ENCODE measurements at regions not wholly inside any gene's neighbourhood (a gene's known extent, or its start where the extent isn't known, plus 50 kb on each side); places are given as distances from the start of the nearest gene placed in this dataset.

DNA sequence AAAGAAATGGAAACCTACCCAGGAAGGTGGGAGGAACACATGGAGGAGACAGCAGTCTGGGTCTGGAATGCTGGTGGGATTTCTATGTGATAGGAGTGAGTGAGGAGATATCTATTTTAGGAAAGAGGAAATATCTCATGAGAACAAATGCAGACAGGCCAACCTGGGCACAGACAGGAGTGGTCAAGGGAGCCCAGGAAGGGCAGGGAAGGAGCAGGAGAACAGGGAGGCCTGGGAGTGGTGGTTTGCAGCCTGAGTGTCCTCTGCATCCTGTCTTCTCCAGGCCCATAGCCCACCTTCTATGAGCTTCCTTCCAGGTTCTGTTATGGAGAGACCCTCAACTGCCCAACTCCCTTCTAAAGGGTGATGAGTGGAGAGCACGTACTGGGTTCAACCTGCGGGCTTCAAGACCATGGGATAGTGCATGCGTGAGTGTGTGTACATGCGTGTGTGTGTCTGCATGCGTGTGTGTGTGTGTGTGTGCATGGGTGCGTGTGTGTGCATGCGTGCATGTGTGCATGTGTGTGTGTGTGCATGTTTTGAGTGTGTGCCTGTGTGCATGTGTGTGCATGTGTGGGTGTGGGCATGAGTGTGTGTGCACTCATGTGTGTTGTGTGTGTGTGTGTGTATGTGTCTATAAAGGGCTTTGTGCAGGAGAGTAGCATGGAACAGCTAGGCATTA lies 200.1 kb downstream of the CXCL12 start:
- H3K9me3 ChIP-seq (ENCODE audit: control insufficient read depth, insufficient read depth, low read length) = no peaks in the 10 kb centered on the region
- H3K36me3 ChIP-seq (ENCODE audit: insufficient read depth, low read length) = no peaks in the 10 kb centered on the region
- peaks cover 4% of the 10 kb centered on the region; the same call in 1 of the 2 replicates for H3K4me1 ChIP-seq (ENCODE audit: insufficient read depth, low read length)
- no peak overlapping the region for H3K9ac ChIP-seq (ENCODE audit: low read depth, low read length)

DNA sequence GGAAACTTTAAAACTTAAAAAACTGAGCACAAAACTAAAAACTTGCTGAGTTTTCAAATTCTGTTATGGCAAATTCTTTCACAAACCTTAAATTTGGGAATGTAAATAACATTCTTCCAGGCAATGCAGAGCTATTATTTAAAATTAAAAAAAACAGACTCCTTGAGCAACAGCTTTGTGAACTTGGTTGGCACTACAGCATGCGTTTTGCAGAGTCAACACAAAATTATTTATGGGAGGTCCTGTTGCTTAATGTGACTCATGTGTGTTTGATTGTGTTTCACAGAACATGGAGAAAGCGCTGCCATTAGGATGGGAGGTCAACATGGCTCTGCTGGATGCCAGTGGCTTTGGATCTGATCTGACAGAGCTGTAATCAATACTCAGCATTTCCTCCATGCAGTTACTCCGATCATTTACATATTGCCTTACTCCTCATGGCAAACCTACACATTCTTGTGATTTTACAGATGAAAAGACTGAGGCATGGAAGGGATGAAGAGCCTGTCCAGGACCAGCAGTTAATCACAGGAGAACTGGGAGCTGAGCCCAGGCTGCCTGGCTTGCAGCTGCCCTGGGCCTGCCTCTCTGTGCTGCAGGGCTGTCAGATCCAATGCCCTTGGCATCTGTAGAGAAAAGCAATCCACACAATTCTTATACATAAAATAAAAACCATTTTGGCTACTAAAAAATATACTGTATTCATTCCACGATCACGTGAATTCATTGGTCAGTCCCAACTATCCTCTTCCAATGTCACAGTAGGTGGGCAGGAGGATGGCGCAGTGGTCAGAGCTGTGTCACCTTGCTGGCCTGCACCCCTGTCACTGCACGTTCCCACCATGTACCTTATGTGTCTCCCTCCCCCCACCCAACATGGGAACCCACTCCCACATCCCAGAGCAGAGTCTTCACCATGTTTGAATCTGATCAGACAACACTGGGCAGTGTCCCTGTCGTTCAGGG lies 200.9 kb downstream of the CXCL12 start:
- no peaks in the 10 kb centered on the region for H3K9me3 ChIP-seq (ENCODE audit: control insufficient read depth, insufficient read depth, low read length)
- H3K36me3 ChIP-seq (ENCODE audit: insufficient read depth, low read length) = no peaks in the 10 kb centered on the region
- H3K9ac ChIP-seq (ENCODE audit: low read depth, low read length) = no peak overlapping the region
- H3K4me1 ChIP-seq (ENCODE audit: insufficient read depth, low read length) = peaks cover 4% of the 10 kb centered on the region; the same call in 1 of the 2 replicates

DNA sequence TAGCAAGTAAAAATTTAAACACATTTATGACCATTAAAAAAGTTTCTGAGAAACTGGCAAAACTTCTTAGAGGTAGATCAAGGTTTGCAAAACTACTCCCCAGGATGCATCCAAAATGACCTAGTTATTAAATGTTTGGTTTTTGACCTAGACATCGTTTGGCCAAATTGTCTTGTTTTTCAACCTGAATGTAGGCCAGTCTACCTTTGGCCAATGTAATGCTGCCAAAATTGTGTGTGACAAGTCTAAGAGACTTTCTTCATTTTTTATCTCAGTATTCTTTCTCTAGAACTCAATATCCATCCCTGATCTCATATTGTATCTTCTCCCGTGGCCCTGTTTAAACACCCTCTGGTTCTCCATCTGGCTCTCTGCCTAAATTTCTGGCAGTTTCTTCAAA lies 202.0 kb downstream of the CXCL12 start:
- Histone ChIP-seq H3K36me3 (ENCODE audit: insufficient read depth, low read length) (no peaks in the 10 kb centered on the region), H3K9ac (ENCODE audit: low read depth, low read length) (no peak overlapping the region), H3K4me1 (ENCODE audit: insufficient read depth, low read length) (peaks cover 4% of the 10 kb centered on the region; the same call in 1 of the 2 replicates), H3K9me3 (ENCODE audit: control insufficient read depth, insufficient read depth, low read length) (no peaks in the 10 kb centered on the region)

DNA sequence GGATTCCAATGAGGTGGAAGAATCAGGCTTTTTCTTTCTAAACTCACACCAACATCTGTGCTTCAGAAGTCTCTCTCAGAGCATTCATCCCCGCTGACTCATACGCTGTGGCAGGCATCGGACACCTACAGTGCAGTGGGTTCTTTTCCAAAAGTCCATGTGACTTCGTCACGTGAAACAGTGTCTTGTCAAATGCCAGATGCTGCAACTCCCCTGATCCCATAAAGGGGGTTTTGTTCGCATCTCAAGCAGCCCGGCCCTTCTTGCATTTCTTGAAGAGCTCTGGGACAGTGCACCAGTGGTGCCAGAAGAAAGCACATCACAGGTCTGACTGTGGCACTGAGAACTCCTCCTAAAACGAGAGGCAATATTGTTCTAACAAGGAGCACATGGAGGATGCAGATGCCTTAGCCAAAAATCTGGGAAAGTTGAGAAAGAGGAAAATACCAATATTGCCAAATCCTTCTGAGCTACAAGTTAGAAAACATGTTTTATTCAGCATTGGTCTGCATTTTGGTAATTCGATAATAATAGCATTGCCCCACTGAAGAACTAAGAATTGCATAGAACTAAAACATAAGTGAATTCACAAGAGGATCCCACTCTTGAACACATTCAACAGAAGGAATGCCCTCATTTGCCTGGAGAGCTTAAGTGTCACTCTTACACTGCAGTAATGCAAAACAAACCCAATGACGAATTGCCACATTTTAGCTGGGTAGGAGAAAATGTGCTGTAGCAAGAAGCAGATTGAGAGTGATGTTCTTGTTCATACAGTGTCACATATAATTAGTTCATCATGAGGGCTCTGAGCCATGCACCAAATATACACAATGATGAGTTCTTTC lies 204.4 kb downstream of the CXCL12 start:
- H3K9ac ChIP-seq (ENCODE audit: low read depth, low read length) = no peak overlapping the region
- H3K4me1 ChIP-seq (ENCODE audit: insufficient read depth, low read length) = peaks cover 4% of the 10 kb centered on the region; the same call in 1 of the 2 replicates
- H3K9me3 ChIP-seq (ENCODE audit: control insufficient read depth, insufficient read depth, low read length) = no peaks in the 10 kb centered on the region
- no peaks in the 10 kb centered on the region for H3K36me3 ChIP-seq (ENCODE audit: insufficient read depth, low read length)

- no peaks in the 10 kb centered on the region for H3K9me3 ChIP-seq (ENCODE audit: control insufficient read depth, insufficient read depth, low read length)
- H3K4me1 ChIP-seq (ENCODE audit: insufficient read depth, low read length) = peaks cover 4% of the 10 kb centered on the region; the same call in 1 of the 2 replicates
Observed at GRCh38 chr10:44178856-44179255, 206.0 kb downstream of the CXCL12 start.

DNA sequence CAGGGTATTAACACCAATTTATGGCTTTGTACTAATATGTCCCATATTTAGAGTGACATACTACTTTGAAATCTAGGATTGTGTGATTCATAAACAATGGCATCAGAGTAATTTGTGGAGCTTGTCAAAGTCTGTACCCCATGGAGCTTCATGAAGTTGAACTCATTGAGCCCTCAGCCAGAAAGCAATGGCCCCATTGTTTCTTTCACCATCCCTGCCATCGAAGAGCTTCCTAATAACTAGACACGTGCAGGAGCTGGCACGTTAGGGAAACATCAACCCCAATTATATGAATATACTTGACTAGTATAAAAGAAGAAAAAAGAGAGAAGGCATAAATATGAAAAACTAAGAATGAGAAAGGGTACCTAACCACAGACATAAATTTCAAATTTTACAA lies 206.6 kb downstream of the CXCL12 start:
- Histone ChIP-seq H3K9me3 (ENCODE audit: control insufficient read depth, insufficient read depth, low read length) (no peaks in the 10 kb centered on the region), H3K36me3 (ENCODE audit: insufficient read depth, low read length) (no peaks in the 10 kb centered on the region), H3K9ac (ENCODE audit: low read depth, low read length) (no peak overlapping the region), H3K4me1 (ENCODE audit: insufficient read depth, low read length) (peaks cover 4% of the 10 kb centered on the region; the same call in 1 of the 2 replicates)

More at GRCh38 chr10:44178856-44179255, 206.0 kb downstream of the CXCL12 start:
- H3K9ac ChIP-seq (ENCODE audit: low read depth, low read length) = no peak overlapping the region
- no peaks in the 10 kb centered on the region for H3K36me3 ChIP-seq (ENCODE audit: insufficient read depth, low read length)

DNA sequence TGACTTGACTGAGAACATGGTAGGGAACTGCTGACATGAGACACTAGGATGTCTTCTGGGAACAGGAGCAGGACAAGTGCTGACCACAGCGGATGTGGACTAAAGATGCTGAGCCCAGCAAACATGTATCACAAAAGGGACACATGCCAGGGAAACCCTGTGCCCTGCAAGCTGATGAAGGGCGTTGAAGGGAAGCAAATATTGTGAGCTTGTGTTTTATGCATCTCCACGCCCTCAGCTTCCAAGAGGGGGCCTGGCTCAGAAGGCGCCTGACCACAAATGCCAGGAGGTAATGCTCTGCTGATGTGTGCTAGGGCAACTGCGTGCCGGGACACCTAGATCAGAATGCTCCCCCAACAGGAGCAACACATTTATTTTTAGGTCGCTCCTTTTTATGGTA lies 207.3 kb downstream of the CXCL12 start:
- H3K4me1 ChIP-seq (ENCODE audit: insufficient read depth, low read length) = peaks cover 4% of the 10 kb centered on the region; the same call in 1 of the 2 replicates
- no peaks in the 10 kb centered on the region for H3K36me3 ChIP-seq (ENCODE audit: insufficient read depth, low read length)
- H3K9ac ChIP-seq (ENCODE audit: low read depth, low read length) = no peak overlapping the region
- H3K9me3 ChIP-seq (ENCODE audit: control insufficient read depth, insufficient read depth, low read length) = no peaks in the 10 kb centered on the region

GRCh38 chr10:44176311-44176710 lies 208.6 kb downstream of the CXCL12 start:
- H3K36me3 ChIP-seq (ENCODE audit: insufficient read depth, low read length) = no peaks in the 10 kb centered on the region
- no peaks in the 10 kb centered on the region for H3K9me3 ChIP-seq (ENCODE audit: control insufficient read depth, insufficient read depth, low read length)
- H3K4me1 ChIP-seq (ENCODE audit: insufficient read depth, low read length) = peaks cover 4% of the 10 kb centered on the region; the same call in 1 of the 2 replicates
- H3K9ac ChIP-seq (ENCODE audit: low read depth, low read length) = no peak overlapping the region

DNA sequence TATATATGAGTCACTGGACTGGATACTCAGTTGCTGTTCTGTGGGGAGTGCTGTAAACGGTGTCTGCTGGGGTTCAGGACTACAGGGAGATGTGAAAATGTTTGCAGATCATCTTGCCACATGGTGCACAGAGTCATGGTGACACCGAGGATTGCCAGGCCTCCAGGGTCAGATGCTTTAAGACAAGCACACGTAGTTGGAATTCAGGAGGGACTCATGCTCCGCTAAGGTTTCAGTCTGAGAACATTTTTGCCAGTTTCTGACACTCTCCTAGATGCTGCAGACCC lies 211.3 kb downstream of the CXCL12 start:
- no peaks in the 10 kb centered on the region for H3K4me1 ChIP-seq (ENCODE audit: insufficient read depth, low read length)
- no peak overlapping the region for H3K9ac ChIP-seq (ENCODE audit: low read depth, low read length)
- no peaks in the 10 kb centered on the region; the same call in 1 of the 2 replicates for H3K9me3 ChIP-seq (ENCODE audit: control insufficient read depth, insufficient read depth, low read length)

DNA sequence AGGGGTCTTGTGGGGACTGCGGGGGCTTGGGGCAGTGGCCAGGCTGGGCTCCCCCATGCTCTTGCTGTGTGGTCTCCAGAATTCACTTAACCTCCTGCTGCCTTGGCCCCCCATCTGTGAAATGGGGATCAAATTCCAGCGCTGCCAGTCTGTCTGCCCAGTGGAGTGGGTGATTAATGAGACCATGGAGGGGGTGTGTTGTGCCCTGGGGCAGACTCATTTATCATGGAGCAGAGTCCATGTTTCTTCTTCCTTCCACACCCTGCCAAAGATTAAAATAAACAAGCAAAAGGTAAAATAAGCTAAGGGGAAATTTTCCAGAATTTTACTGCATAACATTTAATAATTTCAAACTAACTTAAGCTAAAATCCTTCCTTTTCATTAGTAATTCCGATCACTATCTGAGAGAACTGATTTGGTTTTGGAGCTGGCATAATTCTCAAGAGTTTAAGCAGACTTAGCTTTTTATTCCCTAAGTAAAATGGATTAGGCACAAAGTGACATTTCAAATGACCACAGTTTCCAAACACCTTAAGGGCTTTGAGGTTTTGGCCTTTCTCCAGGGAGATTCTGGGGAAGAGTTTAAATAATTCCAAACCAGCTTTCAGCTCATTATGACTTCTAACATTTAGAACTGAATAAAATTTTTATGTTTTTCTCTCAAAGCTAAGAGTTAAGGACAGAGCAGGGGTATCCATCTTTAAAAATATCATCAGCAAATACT lies 211.9 kb downstream of the CXCL12 start:
- Histone ChIP-seq H3K9ac (ENCODE audit: low read depth, low read length) (no peak overlapping the region), H3K36me3 (ENCODE audit: insufficient read depth, low read length) (no peaks in the 10 kb centered on the region), H3K4me1 (ENCODE audit: insufficient read depth, low read length) (no peaks in the 10 kb centered on the region), H3K9me3 (ENCODE audit: control insufficient read depth, insufficient read depth, low read length) (no peaks in the 10 kb centered on the region; the same call in 1 of the 2 replicates)

More for the DNA sequence above, 211.3 kb downstream of the CXCL12 start:
- no peaks in the 10 kb centered on the region for H3K36me3 ChIP-seq (ENCODE audit: insufficient read depth, low read length)

DNA sequence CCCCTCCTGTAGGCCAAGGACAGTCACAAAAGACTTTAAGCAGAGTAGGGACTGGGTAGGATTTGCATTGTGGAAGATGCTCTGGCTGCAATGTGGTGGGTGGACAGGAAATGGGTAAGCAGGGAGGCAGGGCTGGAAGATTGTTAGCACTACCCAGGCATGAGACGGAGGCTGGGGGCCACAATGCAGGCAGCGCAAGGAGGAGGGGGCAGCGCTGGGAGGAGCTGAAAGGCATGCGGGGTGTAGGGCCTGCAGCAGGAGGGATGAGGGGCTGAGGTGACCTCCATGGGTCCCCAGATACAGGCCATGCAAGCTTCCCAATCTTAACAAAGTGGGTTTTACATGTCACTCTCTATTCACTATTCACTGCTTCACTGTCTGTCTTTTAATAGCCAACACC lies 213.1 kb downstream of the CXCL12 start:
- H3K9ac ChIP-seq (ENCODE audit: low read depth, low read length) = no peak overlapping the region
- no peaks in the 10 kb centered on the region for H3K36me3 ChIP-seq (ENCODE audit: insufficient read depth, low read length)
- no peaks in the 10 kb centered on the region; the same call in 1 of the 2 replicates for H3K9me3 ChIP-seq (ENCODE audit: control insufficient read depth, insufficient read depth, low read length)
- no peaks in the 10 kb centered on the region for H3K4me1 ChIP-seq (ENCODE audit: insufficient read depth, low read length)

- H3K4me1 ChIP-seq (ENCODE audit: insufficient read depth, low read length) = no peaks in the 10 kb centered on the region
- no peaks in the 10 kb centered on the region; the same call in 1 of the 2 replicates for H3K9me3 ChIP-seq (ENCODE audit: control insufficient read depth, insufficient read depth, low read length)
- H3K9ac ChIP-seq (ENCODE audit: low read depth, low read length) = no peak overlapping the region
- H3K36me3 ChIP-seq (ENCODE audit: insufficient read depth, low read length) = no peaks in the 10 kb centered on the region
Observed at GRCh38 chr10:44168478-44168877, 216.4 kb downstream of the CXCL12 start.

DNA sequence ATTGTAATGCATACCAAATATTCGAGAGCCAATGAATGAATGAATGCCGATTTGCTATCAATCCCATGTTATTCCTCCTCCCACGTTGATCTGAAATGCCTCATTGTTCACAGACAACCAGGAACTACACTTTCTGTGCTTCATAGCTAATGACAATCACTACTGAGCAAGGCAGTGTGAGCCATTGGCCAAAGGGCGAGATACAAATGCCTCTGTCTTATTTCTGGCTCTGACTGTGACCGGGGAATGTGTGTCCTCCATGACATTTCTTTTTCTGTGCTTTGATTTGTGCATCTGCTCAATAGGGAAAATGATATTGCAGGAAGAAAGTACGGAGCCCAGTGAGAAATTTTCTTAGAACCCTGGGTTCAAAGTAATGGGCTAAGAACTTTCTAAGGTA lies 217.1 kb downstream of the CXCL12 start:
- Histone ChIP-seq H3K4me1 (ENCODE audit: insufficient read depth, low read length) (no peaks in the 10 kb centered on the region), H3K9ac (ENCODE audit: low read depth, low read length) (no peak overlapping the region), H3K9me3 (ENCODE audit: control insufficient read depth, insufficient read depth, low read length) (no peaks in the 10 kb centered on the region; the same call in 1 of the 2 replicates), H3K36me3 (ENCODE audit: insufficient read depth, low read length) (no peaks in the 10 kb centered on the region)

Measured in ES-I3 (cell line).